ENCODE measurements at regions not wholly inside any gene's neighbourhood (a gene's known extent, or its start where the extent isn't known, plus 50 kb on each side); places are given as distances from the start of the nearest gene placed in this dataset.

GRCh38 chr6:131510591-131510990, 62.4 kb upstream of the ARG1 start:
- DNase-seq, result no peak

- no peak for DNase-seq
Observed at GRCh38 chr6:131519670-131520436, 53.2 kb upstream of the ARG1 start.
